PFSK-1 (cell line): ENCODE measurements at regions not wholly inside any gene's neighbourhood (a gene's known extent, or its start where the extent isn't known, plus 50 kb on each side); places are given as distances from the start of the nearest gene placed in this dataset.

ENCODE experiments used
- FOXP2 ChIP-seq: optimal IDR thresholded peaks from 2 replicates; pipeline ENCODE3; 2011; ENCODE audit warnings: borderline replicate concordance, control low read depth, inconsistent platforms; ENCODE audit not compliant: insufficient read depth; ENCODE audit errors: extremely low read length, extremely low read depth
- POLR2AphosphoS5 ChIP-seq: IDR thresholded peaks from 2 replicates; pipeline ENCODE4 v1.6.1; 2012; ENCODE audit warnings: low read depth, mild to moderate bottlenecking, control low read depth, low read length, moderate library complexity
- SIN3A ChIP-seq: IDR thresholded peaks from 2 replicates; pipeline ENCODE4 v1.6.1; 2012; ENCODE audit warnings: mild to moderate bottlenecking, low read length, moderate library complexity, borderline replicate concordance; ENCODE audit not compliant: insufficient read depth
- TAF1 ChIP-seq: IDR thresholded peaks from 2 replicates; pipeline ENCODE4 v1.6.1; 2012; ENCODE audit warnings: low read length, control low read depth, borderline replicate concordance; ENCODE audit not compliant: insufficient read depth
- TF ChIP-seq, protein P1 (sequence below), 2 experiments: IDR thresholded peaks; 2 replicates each; pipeline versions ENCODE4 v1.6.1 to v1.8.0; 2011 to 2012; ENCODE audit warnings: low read depth in 2 of 2, low read length in 2 of 2, control low read depth in 1 of 2, inconsistent platforms in 1 of 2, mild to moderate bottlenecking in 1 of 2, moderate library complexity in 1 of 2; ENCODE audit not compliant: insufficient read depth in 1 of 2

DNA sequence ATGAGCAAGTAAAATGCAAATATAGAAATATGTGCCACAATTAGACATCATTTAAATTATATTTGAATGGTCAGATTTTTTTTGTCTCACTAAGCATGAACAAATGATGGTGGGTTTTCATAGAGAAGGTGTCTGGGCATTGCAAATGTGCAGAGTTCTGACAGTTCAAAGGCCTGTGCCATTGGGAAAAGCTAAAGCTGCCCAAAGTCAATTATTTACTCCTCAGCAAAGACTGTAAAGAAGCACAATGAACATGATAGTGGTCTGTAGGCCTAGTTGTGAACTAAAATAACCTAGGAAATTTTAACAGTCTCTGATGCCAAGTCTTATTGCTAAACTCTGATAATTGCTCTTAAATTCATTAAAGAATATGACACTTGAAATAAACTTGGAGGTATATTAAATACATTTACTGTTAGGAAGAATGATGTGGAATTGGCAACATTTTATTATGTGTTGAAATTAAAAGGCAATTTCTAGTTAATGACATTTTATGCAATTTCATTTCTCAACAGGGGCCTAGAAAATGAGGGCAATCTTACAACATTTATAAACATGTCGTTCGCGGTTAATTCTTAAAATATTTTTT is 874.3 kb upstream of the ADAMTS5 start:
- no peak for TF ChIP-seq POLR2AphosphoS5
- TF ChIP-seq SIN3A = no peak
- TF ChIP-seq TAF1 = no peak
- no peak for TF ChIP-seq FOXP2
- TF ChIP-seq, protein P1, sequence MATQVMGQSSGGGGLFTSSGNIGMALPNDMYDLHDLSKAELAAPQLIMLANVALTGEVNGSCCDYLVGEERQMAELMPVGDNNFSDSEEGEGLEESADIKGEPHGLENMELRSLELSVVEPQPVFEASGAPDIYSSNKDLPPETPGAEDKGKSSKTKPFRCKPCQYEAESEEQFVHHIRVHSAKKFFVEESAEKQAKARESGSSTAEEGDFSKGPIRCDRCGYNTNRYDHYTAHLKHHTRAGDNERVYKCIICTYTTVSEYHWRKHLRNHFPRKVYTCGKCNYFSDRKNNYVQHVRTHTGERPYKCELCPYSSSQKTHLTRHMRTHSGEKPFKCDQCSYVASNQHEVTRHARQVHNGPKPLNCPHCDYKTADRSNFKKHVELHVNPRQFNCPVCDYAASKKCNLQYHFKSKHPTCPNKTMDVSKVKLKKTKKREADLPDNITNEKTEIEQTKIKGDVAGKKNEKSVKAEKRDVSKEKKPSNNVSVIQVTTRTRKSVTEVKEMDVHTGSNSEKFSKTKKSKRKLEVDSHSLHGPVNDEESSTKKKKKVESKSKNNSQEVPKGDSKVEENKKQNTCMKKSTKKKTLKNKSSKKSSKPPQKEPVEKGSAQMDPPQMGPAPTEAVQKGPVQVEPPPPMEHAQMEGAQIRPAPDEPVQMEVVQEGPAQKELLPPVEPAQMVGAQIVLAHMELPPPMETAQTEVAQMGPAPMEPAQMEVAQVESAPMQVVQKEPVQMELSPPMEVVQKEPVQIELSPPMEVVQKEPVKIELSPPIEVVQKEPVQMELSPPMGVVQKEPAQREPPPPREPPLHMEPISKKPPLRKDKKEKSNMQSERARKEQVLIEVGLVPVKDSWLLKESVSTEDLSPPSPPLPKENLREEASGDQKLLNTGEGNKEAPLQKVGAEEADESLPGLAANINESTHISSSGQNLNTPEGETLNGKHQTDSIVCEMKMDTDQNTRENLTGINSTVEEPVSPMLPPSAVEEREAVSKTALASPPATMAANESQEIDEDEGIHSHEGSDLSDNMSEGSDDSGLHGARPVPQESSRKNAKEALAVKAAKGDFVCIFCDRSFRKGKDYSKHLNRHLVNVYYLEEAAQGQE (IDR thresholded peaks at IDR 0.05; ENCODE audit: insufficient read depth in 1 of 2, low read depth in 2 of 2, low read length in 2 of 2) = no peak

DNA sequence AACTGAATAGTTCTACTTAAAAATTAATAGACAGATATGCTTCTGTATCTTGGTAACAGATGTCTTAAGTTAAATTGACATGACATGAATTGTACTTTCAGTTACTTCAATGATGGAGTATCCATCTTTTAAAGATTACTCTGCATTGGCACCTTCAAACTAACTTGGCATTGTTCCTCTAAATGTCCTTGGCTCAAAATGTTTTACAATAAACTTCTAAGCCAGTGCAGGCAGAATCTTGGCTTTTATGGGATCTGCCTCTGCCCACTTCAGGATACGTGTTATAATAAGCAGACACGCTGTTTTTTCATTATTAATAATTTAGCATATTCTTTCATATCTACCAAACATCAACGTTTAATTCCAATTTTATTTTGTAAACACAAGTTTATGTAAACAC is 873.4 kb upstream of the ADAMTS5 start:
- TF ChIP-seq FOXP2 = no peak
- TF ChIP-seq, protein P1 (IDR thresholded peaks at IDR 0.05; ENCODE audit: insufficient read depth in 1 of 2, low read depth in 2 of 2, low read length in 2 of 2) = no peak
- no peak for TF ChIP-seq POLR2AphosphoS5
- no peak for TF ChIP-seq TAF1
- TF ChIP-seq SIN3A = no peak

DNA sequence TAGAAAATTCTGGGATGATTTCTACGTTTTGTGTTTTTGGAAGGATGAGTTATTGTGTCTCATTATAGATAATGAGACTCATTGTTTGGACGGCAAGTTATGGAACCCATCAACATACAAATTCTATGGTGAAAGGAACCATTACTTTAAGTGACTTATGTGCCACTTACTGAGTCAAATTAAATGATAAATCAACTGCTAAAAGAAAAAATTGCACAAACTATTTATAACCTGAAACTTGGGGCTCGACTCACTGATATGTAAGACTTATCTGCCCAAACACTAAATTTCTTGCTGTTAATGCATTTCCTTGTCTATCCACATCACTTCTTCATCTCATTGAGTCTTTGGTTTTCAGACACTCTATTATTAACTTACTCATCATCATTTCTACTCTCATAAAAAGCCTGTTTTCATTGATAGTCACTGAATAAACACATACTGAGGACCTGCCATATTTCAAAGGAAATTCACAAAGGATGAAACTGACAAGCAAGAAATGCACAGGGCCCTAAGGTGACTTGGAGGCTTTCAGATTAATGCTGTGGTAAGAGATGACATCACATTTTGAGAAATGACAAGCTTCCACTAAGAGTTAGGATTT is 872.7 kb upstream of the ADAMTS5 start:
- no peak for TF ChIP-seq FOXP2
- no peak for TF ChIP-seq POLR2AphosphoS5
- no peak for TF ChIP-seq TAF1
- TF ChIP-seq, protein P1 (IDR thresholded peaks at IDR 0.05; ENCODE audit: insufficient read depth in 1 of 2, low read depth in 2 of 2, low read length in 2 of 2) = no peak
- no peak for TF ChIP-seq SIN3A

DNA sequence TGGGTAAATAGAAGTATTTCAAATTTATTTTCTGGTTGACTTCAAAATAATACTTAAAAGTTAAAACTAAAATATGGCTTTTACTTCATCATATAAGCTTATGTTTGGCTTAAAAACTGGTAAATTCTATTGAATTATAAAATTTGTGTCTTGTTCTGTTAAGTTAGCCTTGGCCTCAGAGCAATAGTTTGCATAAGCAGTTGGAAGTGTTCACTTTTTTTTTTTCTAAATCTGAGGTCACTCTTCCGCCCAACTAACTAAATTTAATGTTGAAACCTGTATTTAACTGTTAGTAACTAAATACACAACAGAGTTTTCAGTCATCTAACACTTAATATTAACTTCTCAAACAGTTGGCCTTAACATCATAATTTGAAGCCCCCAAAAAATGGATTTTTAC is 871.7 kb upstream of the ADAMTS5 start:
- no peak for TF ChIP-seq POLR2AphosphoS5
- no peak for TF ChIP-seq TAF1
- TF ChIP-seq FOXP2 = no peak
- no peak for TF ChIP-seq SIN3A
- TF ChIP-seq, protein P1 (IDR thresholded peaks at IDR 0.05; ENCODE audit: insufficient read depth in 1 of 2, low read depth in 2 of 2, low read length in 2 of 2) = no peak
